ENCODE measurements at regions not wholly inside any gene's neighbourhood (a gene's known extent, or its start where the extent isn't known, plus 50 kb on each side); places are given as distances from the start of the nearest gene placed in this dataset.

DNA sequence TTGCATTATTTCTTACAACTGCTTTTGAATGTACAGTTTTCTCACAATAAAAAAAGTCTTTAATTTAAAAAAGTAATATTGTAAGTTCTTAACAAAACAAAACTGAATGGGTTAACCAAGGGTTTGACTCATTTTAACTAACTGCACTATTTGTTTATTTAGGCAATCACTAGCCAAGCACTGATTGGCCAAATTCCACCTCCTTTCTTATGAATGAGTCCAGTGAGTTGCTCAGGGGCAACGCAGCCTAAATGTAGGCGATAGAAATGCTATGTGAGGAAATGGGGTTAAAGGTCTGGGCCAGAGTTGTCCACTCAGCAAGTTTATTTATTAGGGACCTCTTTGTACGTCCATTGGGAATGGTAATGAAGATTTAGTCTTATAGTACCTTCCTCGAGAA lies 89.6 kb upstream of the MAF start:
- TF ChIP-seq, protein P1, sequence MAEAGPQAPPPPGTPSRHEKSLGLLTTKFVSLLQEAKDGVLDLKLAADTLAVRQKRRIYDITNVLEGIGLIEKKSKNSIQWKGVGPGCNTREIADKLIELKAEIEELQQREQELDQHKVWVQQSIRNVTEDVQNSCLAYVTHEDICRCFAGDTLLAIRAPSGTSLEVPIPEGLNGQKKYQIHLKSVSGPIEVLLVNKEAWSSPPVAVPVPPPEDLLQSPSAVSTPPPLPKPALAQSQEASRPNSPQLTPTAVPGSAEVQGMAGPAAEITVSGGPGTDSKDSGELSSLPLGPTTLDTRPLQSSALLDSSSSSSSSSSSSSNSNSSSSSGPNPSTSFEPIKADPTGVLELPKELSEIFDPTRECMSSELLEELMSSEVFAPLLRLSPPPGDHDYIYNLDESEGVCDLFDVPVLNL (CRISPR knock-in tag; IDR thresholded peaks at IDR 0.05; ENCODE audit: borderline replicate concordance, low read depth) = no peak
- TF ChIP-seq NFATC4 (CRISPR knock-in tag; IDR thresholded peaks at IDR 0.05) (no peak), ESRRA (CRISPR knock-in tag; IDR thresholded peaks at IDR 0.05; ENCODE audit: borderline replicate concordance) (no peak), RELA (CRISPR knock-in tag; IDR thresholded peaks at IDR 0.05; ENCODE audit: borderline replicate concordance) (no peak), FOXP4 (CRISPR knock-in tag; IDR thresholded peaks at IDR 0.05) (no peak), ZNF219 (CRISPR knock-in tag; IDR thresholded peaks at IDR 0.05; ENCODE audit: borderline replicate concordance) (no peak), ZNF317 (CRISPR knock-in tag; IDR thresholded peaks at IDR 0.05; ENCODE audit: borderline replicate concordance, low read depth) (no peak), ZBTB43 (CRISPR knock-in tag; IDR thresholded peaks at IDR 0.05) (no peak), ZNF232 (CRISPR knock-in tag; IDR thresholded peaks at IDR 0.05) (no peak), PRRX2 (CRISPR knock-in tag; IDR thresholded peaks at IDR 0.05) (no peak), SMAD4 (CRISPR knock-in tag; IDR thresholded peaks at IDR 0.05) (no peak), PREB (CRISPR knock-in tag; IDR thresholded peaks at IDR 0.05; ENCODE audit: borderline replicate concordance) (no peak), MYBL2 (CRISPR knock-in tag; IDR thresholded peaks at IDR 0.05) (no peak)
- TF ChIP-seq, protein P2, sequence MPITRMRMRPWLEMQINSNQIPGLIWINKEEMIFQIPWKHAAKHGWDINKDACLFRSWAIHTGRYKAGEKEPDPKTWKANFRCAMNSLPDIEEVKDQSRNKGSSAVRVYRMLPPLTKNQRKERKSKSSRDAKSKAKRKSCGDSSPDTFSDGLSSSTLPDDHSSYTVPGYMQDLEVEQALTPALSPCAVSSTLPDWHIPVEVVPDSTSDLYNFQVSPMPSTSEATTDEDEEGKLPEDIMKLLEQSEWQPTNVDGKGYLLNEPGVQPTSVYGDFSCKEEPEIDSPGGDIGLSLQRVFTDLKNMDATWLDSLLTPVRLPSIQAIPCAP (CRISPR knock-in tag; IDR thresholded peaks at IDR 0.05) = no peak
- TF ChIP-seq, protein P3, sequence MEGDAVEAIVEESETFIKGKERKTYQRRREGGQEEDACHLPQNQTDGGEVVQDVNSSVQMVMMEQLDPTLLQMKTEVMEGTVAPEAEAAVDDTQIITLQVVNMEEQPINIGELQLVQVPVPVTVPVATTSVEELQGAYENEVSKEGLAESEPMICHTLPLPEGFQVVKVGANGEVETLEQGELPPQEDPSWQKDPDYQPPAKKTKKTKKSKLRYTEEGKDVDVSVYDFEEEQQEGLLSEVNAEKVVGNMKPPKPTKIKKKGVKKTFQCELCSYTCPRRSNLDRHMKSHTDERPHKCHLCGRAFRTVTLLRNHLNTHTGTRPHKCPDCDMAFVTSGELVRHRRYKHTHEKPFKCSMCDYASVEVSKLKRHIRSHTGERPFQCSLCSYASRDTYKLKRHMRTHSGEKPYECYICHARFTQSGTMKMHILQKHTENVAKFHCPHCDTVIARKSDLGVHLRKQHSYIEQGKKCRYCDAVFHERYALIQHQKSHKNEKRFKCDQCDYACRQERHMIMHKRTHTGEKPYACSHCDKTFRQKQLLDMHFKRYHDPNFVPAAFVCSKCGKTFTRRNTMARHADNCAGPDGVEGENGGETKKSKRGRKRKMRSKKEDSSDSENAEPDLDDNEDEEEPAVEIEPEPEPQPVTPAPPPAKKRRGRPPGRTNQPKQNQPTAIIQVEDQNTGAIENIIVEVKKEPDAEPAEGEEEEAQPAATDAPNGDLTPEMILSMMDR (IDR thresholded peaks at IDR 0.05) = no peak
- TF ChIP-seq, protein P4, sequence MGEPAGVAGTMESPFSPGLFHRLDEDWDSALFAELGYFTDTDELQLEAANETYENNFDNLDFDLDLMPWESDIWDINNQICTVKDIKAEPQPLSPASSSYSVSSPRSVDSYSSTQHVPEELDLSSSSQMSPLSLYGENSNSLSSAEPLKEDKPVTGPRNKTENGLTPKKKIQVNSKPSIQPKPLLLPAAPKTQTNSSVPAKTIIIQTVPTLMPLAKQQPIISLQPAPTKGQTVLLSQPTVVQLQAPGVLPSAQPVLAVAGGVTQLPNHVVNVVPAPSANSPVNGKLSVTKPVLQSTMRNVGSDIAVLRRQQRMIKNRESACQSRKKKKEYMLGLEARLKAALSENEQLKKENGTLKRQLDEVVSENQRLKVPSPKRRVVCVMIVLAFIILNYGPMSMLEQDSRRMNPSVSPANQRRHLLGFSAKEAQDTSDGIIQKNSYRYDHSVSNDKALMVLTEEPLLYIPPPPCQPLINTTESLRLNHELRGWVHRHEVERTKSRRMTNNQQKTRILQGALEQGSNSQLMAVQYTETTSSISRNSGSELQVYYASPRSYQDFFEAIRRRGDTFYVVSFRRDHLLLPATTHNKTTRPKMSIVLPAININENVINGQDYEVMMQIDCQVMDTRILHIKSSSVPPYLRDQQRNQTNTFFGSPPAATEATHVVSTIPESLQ (CRISPR knock-in tag; IDR thresholded peaks at IDR 0.05) = no peak
- TF ChIP-seq, protein P5, sequence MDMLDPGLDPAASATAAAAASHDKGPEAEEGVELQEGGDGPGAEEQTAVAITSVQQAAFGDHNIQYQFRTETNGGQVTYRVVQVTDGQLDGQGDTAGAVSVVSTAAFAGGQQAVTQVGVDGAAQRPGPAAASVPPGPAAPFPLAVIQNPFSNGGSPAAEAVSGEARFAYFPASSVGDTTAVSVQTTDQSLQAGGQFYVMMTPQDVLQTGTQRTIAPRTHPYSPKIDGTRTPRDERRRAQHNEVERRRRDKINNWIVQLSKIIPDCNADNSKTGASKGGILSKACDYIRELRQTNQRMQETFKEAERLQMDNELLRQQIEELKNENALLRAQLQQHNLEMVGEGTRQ (CRISPR knock-in tag; IDR thresholded peaks at IDR 0.05) = no peak
- TF ChIP-seq, protein P6, sequence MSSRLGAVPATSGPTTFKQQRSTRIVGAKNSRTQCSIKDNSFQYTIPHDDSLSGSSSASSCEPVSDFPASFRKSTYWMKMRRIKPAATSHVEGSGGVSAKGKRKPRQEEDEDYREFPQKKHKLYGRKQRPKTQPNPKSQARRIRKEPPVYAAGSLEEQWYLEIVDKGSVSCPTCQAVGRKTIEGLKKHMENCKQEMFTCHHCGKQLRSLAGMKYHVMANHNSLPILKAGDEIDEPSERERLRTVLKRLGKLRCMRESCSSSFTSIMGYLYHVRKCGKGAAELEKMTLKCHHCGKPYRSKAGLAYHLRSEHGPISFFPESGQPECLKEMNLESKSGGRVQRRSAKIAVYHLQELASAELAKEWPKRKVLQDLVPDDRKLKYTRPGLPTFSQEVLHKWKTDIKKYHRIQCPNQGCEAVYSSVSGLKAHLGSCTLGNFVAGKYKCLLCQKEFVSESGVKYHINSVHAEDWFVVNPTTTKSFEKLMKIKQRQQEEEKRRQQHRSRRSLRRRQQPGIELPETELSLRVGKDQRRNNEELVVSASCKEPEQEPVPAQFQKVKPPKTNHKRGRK (CRISPR knock-in tag; IDR thresholded peaks at IDR 0.05; ENCODE audit: borderline replicate concordance) = no peak
- H3K9me3 Mint-ChIP-seq = peaks cover 27% of the 10 kb centered on the region
- H3K27ac Mint-ChIP-seq = no peak overlapping the region
- CTCF ChIA-PET = no interaction called here
- no peaks in the 10 kb centered on the region for H3K27me3 Mint-ChIP-seq (ENCODE audit: low read depth)
- ATAC-seq (no peak), DNase-seq (ENCODE audit: low spot score) (no peak)
- POLR2A ChIA-PET = no interaction called here
- no peak overlapping the region for H3K4me3 Mint-ChIP-seq
- H3K4me1 Mint-ChIP-seq = peaks cover 5% of the 10 kb centered on the region
- H3K36me3 Mint-ChIP-seq = peaks cover 5% of the 10 kb centered on the region; the same call in 1 of the 2 replicates

Measured in WTC11 (cell line).